NOMO-1 (cell line): ENCODE measurements at regions not wholly inside any gene's neighbourhood (a gene's known extent, or its start where the extent isn't known, plus 50 kb on each side); places are given as distances from the start of the nearest gene placed in this dataset.
A peak's percentile ranks its signal among the peaks of the same experiment; 100 is the strongest.

ENCODE experiments used
- DNase-seq, 2 experiments: peaks; one replicate each; lab custom pipeline; 2025; ENCODE audit not compliant: unreplicated experiment in 2 of 2; lab: John Stamatoyannopoulos, UW

GRCh38 chr6:163809364-163809763 is 394.8 kb downstream of the QKI start:
- no peak for DNase-seq

DNA sequence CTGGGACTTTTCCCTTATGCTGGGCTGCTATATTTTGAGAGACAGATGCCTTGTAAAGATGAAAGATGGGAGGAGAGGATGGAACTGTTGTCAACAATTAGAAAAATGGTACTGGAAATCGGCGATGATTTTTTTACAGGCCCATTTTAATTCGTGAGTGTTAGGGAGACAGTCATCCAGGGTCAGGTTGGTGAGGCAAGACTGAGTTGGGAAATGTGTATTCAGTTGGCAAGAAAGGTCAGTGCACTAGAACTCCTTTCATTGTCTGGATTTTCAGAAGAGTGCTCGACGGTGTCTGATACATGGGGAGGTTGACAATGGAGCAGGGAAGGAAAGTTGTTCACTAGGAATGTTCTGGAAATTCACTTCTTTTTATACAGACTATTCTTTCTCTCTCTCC is 394.4 kb downstream of the QKI start:
- DNase-seq = no peak

DNA sequence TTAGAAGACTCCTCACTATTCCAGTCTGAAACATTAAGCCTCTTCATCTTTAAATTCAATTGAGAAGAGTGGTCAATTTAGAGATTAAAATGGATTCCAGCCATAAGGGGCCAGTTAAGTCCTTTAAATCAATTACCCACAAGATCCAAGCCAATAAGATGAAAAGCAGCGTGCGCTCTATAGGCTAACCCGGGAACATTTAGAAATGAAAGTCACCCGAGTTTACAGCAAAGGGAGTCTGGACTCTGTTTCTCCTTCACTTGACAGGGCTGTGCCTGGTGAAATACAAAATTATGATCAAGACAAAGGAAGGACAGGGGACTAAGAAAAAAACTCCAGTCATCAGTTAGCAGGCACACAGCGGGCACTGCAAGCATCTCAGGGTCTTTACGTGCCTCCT is 393.7 kb downstream of the QKI start:
- DNase-seq = no peak

DNA sequence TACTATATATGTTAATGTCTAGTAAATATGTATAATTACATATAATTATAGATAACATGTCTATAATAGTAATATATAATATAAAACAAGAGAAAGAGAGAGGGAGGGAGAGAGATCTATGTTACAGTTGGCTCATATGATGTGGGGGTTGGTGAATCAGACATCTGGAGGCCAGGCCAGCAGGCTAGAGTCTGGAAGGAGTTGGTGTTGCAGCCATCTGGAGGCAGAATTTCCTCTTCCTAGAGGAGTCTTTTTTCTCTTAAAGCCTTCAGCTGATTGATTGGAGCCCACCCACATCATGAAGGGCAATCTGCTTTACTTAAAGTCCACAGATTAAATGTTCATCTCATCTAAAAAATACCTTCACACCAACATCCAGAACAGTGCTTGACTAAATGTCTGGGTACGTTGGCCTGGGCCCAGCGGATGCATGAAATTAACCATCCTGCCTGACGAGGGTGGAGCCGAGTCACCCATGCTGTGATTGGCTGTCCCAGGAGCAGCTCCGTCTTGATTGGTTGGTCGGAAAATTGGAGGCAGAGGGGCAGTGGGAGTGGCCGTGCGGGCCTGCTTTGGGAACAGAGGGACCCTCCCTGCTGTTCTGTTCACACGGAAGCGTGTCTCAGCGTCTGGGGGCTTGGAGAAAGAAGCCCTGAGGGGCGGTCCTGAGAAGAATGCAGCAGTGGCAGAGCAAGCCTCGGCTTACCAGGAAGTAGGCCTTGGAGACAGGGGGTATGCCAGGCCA is 392.4 kb downstream of the QKI start:
- no peak for DNase-seq

DNA sequence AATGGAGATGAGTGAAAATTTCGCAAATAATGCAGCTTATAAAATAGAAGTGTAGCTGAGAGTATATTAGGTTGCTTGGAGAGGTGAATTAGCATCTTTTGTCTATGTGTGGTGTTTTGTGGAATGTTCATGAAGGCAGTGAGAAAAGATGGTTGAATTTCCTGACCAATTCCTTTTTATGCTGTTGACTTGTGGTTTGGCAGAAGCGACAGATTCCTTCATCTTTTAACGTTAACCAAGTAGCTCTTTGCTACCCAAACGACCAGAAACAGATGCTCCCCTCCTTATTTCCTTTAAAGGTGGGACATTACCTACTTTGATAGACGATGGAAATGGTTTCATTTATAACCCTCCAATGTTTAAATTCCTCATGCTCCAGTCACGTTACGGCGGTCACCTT is 390.5 kb downstream of the QKI start:
- no peak for DNase-seq

- DNase-seq = no peak
These were observed 387.7 kb downstream of the QKI start for GRCh38 chr6:163802267-163802666.

DNA sequence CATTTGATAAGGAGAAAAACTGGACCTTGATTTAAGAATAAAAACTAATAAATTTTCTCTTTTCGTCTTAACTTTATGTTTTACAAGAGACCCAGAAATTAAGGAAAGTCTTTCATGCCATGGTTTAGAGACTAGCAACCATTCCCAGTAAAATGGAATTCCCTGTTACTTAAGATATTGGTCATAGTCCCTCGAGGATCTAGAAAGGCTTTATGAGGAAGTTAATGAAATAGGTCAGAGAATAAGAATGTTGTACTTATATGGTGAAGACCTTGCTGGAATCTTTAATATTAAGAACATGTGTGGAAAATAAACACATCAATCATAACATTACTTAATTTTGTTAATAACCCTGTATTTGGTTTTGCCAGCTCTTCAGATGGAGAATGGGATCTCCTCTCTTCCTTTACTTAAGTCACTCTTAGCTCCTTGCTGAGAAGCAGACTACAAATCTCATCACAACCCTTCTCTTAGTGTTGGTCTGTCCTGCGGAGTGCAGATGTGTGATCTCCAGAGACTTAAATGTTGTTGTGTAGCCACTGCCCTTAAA is 382.9 kb downstream of the QKI start:
- DNase-seq = no peak

DNA sequence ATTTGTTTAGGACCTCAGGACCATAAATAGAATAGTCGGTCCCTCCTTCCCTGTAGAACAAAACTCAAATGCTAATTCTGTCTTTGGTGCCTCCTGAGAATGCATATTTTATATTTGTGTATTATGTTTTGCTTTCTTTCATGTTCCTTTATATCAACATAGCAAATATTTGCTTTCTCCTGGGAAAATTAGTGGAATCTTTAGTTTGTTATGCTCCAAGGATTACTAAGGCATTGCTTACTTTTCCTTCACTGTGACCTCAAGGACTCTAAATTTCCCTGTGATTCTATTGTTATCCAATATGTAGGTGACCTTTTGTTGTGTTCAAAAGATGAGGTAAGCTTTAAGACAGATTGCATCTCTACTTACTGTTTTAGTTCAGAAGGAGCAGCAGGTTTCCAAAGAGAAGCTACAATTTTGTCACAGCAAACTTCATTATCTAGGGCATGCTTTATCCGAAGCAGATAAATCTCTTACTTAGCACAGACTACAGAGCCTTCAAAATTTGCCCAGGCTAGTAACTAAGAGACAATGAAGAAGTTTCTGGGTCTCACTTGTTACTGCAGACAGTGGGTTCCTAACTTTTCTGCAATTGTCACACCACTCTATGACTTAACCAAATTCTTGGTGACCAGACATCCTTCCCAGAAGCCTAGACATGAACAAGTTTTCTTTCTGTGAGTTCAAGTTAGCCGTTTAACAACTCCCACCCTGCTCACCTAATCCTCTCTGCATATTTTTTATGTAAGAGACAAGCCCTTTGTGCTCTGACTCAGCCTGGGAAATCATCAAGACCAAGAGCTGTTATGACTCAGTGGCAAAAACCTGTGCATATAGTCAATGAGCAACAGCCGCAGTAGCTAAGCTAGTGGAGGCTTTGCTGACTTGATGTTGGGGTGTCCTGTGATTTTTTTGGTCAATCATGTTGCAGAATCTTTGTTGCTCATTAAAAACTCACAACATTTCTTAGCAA is 378.8 kb downstream of the QKI start:
- DNase-seq = no peak

DNA sequence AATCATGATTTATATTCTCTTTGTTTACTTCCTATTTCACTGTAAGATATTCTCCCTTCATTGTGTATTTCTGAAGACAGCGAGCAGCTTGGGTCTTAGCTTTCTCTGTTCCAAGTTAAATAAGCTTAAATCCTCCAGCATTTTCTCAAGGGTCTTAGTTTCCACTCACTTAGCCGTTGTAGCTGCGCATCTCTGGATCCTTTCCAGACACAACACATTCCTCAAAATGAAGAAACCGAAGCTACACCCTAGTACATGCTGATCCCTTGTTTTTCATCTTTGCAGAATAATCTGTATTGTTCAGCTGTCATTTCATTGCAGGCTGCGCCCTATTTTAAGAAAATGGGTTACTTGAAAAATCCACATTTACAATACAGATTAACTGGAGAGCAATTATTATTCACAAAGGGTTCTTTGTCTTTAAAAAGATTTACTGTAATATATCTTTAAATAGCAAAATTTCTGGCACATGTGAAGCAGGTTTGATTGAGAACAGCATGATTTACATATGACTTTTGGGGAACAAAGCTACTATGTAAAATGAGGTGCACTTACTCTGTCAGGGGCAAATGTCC is 375.8 kb downstream of the QKI start:
- DNase-seq = no peak

DNA sequence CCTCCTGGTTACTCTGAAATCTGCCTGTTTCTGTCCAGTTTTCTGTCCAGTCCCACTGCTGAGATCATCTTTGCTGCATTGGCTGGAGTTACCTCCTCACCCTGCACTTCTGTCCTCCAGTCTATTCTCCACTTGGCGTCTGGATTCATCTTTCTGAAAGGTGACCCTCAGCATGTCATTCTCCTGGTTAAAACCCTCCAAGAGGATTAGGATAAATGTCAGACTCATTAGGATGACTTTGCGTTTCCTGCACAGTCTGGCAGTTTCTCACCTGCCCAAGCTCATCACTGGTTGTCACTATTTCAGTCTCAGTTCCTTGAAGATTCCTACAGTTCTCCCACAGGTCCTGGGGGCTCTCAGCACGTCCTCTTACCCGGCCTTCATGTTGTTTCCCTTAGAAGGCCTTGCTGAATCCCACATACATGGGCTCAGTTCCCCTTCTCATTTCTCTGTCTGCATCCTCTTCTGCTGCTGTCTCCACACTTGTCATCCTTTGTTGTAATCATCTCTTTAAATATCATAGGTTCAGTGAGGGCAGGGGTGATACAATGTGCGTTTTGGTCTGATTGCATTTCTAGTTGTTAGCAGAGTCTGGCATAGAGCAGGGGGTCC is 374.8 kb downstream of the QKI start:
- DNase-seq = no peak

- DNase-seq = no peak
These were observed 372.6 kb downstream of the QKI start for GRCh38 chr6:163786995-163787671.

- DNase-seq = peak; percentile 4 to 37
These were observed 368.0 kb downstream of the QKI start for GRCh38 chr6:163782436-163783003.

DNA sequence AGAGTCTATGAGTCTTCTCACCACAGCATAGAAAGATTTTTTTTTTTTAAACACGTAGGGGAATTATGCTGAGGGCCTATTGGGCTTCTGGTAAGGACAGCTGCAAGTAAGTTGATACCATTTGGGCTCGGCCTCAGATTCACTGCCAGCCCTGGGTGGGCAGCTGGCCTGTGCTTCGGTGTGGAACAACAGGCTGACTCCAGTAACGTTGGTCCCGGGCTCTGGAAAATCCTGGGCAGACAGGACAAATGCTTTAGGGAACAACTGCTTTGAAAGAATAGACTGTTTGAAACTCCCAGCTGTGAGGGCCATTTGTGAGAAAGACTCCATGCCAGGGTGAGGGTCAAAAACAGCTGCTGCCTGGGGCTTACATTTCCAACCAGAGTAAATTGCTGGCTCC is 366.5 kb downstream of the QKI start:
- no peak for DNase-seq

- no peak for DNase-seq
These were observed 365.3 kb downstream of the QKI start for GRCh38 chr6:163779727-163780284.

- no peak for DNase-seq
These were observed 363.2 kb downstream of the QKI start for GRCh38 chr6:163777716-163778115.

- DNase-seq = no peak
These were observed 362.6 kb downstream of the QKI start for GRCh38 chr6:163776906-163777686.

DNA sequence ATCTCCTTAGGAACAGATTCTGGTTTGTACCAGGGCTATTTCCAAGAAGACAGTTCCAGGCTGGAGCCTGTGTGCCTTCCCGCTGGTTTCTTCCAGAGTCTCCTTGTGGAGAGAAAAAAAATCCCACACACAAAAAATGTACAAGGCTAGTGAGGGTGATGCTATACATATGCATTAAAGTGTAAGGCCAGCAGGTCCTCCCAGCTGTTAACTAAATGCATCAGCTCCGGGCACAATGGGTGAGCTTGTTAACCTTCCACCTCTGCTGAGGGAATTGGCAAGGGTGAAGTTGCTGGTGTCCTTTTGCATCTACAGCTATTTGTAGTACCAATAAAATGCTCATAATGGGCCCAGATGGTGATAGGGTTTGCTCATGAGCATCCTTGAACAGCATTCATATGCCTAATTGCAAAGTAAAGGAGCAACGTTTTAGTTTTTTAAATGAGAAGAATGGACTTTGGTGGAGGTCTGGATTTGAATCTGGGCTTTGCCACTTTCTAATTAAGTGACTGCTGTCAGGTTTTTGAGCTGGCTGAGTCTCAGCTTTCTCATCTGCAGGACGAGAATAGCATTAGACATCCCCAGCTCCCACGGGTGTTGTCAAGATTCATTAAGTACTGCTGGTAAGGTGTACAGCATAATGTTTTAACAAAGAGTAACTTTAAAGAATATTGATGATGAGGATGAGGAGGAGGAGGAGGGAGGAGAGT is 361.8 kb downstream of the QKI start:
- DNase-seq = no peak

GRCh38 chr6:163775313-163775712 is 360.8 kb downstream of the QKI start:
- DNase-seq = no peak
